ENCODE measurements at regions not wholly inside any gene's neighbourhood (a gene's known extent, or its start where the extent isn't known, plus 50 kb on each side); places are given as distances from the start of the nearest gene placed in this dataset.

DNA sequence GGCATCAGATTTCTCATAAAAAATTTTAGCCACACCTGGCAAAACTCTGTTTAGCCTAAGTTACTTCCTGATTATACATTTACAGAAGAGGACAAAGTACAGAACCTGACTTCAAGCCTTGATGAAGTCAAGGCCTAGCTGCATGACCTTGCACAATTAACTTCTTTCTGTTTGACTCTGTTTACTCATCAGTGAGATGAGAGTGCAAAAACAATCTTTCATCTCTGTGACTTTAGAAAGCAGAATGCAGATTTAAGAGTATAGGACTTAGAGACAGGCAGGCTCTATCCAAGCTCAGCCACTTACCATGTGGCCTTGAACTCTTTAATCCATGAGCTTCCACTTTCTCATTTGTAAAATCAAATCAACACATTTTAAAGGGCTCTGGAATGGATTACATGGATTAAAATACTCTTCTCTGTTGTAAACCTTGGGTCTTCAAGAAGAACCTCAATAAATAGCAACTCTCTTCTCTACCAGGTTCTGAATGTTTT, 1178.9 kb downstream of the FLRT2 start:
- TF ChIP-seq CTCF (conservative IDR thresholded peaks at IDR 0.05; ENCODE audit: low read depth, low read length) (no peak), RAD21 (IDR thresholded peaks at IDR 0.05; ENCODE audit: low read length) (no peak), BHLHE40 (IDR thresholded peaks at IDR 0.05; ENCODE audit: low read depth, low read length) (no peak), POLR2A (IDR thresholded peaks at IDR 0.05; ENCODE audit: low read depth, low read length) (no peak)

Data from IMR-90 (cell line).